Ishikawa (cell line): ENCODE measurements at regions not wholly inside any gene's neighbourhood (a gene's known extent, or its start where the extent isn't known, plus 50 kb on each side); places are given as distances from the start of the nearest gene placed in this dataset.

Experiments used
- CEBPB ChIP-seq: IDR thresholded peaks from 2 replicates; pipeline ENCODE4 v1.6.1; 2012
- CREB1 ChIP-seq: IDR thresholded peaks from 2 replicates; pipeline ENCODE4 v1.6.1; 2012; ENCODE audit warnings: low read depth
- EGR1 ChIP-seq: IDR thresholded peaks from 2 replicates; pipeline ENCODE4 v1.6.1; 2012
- EP300 ChIP-seq: IDR thresholded peaks from 2 replicates; pipeline ENCODE4 v1.6.1; 2012; ENCODE audit warnings: borderline replicate concordance
- FOXM1 ChIP-seq: IDR thresholded peaks from 2 replicates; pipeline ENCODE4 v1.6.1; 2012; ENCODE audit warnings: low read depth, borderline replicate concordance
- NFIC ChIP-seq: IDR thresholded peaks from 2 replicates; pipeline ENCODE4 v1.6.1; 2012
- RAD21 ChIP-seq: IDR thresholded peaks from 2 replicates; pipeline ENCODE4 v1.6.1; 2012; ENCODE audit warnings: low read depth
- TAF1 ChIP-seq: IDR thresholded peaks from 2 replicates; pipeline ENCODE4 v1.6.1; 2012; ENCODE audit warnings: low read depth, mild to moderate bottlenecking
- TCF12 ChIP-seq: IDR thresholded peaks from 2 replicates; pipeline ENCODE4 v1.6.1; 2012; ENCODE audit warnings: low read depth
- TEAD4 ChIP-seq: IDR thresholded peaks from 2 replicates; pipeline ENCODE4 v1.6.1; 2012
- YY1 ChIP-seq: IDR thresholded peaks from 2 replicates; pipeline ENCODE4 v1.6.1; 2012; ENCODE audit warnings: low read depth
- ZBTB7A ChIP-seq: IDR thresholded peaks from 2 replicates; pipeline ENCODE4 v1.6.1; 2012; ENCODE audit warnings: low read depth
- TF ChIP-seq, protein P1 (sequence below): IDR thresholded peaks from 2 replicates; pipeline ENCODE4 v1.6.1; 2012
- TF ChIP-seq, protein P2 (sequence below): IDR thresholded peaks from 2 replicates; pipeline ENCODE4 v1.6.1; 2012; ENCODE audit warnings: low read depth, mild to moderate bottlenecking
- TF ChIP-seq, protein P3 (sequence below): IDR thresholded peaks from 2 replicates; pipeline ENCODE4 v1.6.1; 2012

DNA sequence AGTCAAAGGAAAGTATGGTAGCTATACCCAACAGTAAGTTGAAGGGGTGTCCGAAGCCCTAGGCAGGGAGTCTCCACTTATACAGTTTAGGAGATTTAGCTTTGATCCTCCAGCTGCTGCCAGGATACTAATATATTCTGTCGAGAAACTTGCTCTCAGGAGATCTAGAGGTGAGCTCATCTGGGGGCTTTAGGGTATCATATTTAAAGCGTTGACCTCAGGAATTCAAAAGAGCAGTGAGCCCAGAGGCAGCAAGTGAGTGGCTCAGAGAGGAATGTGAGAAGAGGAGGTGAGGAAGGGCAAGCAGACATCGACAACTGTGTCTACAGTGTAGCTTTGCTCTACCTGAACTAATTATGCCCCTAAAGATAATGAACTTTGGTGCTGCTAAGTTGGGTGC, 245.1 kb upstream of the LRTM1 start:
- TF ChIP-seq TEAD4 (no peak), TCF12 (no peak), RAD21 (no peak), NFIC (no peak), YY1 (no peak), CEBPB (no peak), FOXM1 (no peak), CREB1 (no peak), ZBTB7A (no peak), TAF1 (no peak), EGR1 (no peak)
- TF ChIP-seq, protein P1, sequence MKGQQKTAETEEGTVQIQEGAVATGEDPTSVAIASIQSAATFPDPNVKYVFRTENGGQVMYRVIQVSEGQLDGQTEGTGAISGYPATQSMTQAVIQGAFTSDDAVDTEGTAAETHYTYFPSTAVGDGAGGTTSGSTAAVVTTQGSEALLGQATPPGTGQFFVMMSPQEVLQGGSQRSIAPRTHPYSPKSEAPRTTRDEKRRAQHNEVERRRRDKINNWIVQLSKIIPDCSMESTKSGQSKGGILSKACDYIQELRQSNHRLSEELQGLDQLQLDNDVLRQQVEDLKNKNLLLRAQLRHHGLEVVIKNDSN: no peak

DNA sequence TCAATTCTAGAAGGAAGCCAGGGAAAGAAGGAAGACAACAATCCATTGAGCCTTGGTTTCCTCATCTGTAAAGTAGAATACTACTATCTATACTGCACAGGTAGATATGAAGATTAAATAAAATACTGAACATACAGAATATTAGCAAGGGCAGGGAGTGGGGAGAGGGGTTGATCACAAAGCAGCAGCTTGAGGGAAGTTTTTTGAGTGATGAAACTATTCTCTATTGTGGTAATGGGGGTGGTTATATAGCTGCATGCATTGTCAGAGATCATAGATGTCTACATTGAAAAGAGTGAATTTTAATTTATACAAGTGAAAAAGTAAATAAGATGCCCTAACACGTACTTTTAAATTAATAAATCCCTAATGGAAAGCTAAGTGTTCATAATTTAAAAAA, 242.6 kb upstream of the LRTM1 start:
- TF ChIP-seq TAF1 (no peak), NFIC (no peak), YY1 (no peak)

DNA sequence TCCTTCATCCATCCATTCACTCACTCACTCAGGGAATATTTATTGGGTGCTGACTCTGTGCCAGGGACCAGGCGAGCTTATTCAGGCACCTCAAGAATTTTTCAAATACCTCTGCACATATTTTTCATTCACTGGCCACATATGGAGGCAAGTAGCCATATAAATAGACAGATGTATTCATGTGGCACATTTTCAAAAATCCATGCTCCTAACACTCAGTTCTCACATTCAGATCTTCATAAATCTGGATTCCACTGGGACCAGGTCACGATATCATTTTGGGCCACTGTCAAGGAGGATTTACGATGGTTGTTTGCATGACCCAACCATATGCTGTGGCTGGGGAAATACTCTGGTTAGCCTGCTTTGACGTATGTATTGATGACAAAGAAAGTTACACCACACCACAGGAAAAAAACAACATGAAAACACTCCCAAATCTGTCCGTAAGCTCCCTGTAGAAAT, 241.8 kb upstream of the LRTM1 start:
- TF ChIP-seq RAD21 (no peak), CEBPB (no peak), NFIC (no peak), FOXM1 (no peak), EGR1 (no peak), TAF1 (no peak), ZBTB7A (no peak), TEAD4 (no peak), TCF12 (no peak), YY1 (no peak), CREB1 (no peak), EP300 (no peak)
- TF ChIP-seq, protein P1: no peak
- TF ChIP-seq, protein P2, sequence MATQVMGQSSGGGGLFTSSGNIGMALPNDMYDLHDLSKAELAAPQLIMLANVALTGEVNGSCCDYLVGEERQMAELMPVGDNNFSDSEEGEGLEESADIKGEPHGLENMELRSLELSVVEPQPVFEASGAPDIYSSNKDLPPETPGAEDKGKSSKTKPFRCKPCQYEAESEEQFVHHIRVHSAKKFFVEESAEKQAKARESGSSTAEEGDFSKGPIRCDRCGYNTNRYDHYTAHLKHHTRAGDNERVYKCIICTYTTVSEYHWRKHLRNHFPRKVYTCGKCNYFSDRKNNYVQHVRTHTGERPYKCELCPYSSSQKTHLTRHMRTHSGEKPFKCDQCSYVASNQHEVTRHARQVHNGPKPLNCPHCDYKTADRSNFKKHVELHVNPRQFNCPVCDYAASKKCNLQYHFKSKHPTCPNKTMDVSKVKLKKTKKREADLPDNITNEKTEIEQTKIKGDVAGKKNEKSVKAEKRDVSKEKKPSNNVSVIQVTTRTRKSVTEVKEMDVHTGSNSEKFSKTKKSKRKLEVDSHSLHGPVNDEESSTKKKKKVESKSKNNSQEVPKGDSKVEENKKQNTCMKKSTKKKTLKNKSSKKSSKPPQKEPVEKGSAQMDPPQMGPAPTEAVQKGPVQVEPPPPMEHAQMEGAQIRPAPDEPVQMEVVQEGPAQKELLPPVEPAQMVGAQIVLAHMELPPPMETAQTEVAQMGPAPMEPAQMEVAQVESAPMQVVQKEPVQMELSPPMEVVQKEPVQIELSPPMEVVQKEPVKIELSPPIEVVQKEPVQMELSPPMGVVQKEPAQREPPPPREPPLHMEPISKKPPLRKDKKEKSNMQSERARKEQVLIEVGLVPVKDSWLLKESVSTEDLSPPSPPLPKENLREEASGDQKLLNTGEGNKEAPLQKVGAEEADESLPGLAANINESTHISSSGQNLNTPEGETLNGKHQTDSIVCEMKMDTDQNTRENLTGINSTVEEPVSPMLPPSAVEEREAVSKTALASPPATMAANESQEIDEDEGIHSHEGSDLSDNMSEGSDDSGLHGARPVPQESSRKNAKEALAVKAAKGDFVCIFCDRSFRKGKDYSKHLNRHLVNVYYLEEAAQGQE: no peak
- TF ChIP-seq, protein P3, sequence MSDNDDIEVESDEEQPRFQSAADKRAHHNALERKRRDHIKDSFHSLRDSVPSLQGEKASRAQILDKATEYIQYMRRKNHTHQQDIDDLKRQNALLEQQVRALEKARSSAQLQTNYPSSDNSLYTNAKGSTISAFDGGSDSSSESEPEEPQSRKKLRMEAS: no peak

DNA sequence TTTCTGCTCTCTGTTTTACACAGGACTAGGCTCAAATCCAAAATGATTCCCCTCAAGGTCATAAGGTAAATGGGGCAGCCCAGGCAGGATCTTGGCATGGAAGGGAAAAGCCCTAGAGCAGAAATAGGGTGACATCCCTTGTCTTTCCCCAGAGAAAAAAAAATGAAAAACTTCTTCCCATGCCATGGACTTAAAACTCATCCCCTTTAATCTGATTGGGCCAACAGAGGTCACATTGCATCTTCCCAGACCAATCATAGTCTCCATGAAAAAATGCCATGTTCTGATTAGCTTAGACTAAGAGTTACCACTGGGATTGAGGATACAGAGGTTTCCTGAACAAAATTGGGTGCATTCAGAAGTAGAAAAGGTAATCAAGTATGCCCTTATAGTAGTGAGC, 241.3 kb upstream of the LRTM1 start:
- no peak for TF ChIP-seq RAD21
- TF ChIP-seq EP300: no peak
- TF ChIP-seq, protein P1: no peak
- no peak for TF ChIP-seq EGR1
- no peak for TF ChIP-seq ZBTB7A
- TF ChIP-seq NFIC: no peak
- TF ChIP-seq YY1: no peak
- no peak for TF ChIP-seq TAF1
- TF ChIP-seq CEBPB: no peak
- TF ChIP-seq FOXM1: no peak
- TF ChIP-seq, protein P3: no peak
- no peak for TF ChIP-seq TEAD4
- TF ChIP-seq, protein P2: no peak
- TF ChIP-seq CREB1: no peak

DNA sequence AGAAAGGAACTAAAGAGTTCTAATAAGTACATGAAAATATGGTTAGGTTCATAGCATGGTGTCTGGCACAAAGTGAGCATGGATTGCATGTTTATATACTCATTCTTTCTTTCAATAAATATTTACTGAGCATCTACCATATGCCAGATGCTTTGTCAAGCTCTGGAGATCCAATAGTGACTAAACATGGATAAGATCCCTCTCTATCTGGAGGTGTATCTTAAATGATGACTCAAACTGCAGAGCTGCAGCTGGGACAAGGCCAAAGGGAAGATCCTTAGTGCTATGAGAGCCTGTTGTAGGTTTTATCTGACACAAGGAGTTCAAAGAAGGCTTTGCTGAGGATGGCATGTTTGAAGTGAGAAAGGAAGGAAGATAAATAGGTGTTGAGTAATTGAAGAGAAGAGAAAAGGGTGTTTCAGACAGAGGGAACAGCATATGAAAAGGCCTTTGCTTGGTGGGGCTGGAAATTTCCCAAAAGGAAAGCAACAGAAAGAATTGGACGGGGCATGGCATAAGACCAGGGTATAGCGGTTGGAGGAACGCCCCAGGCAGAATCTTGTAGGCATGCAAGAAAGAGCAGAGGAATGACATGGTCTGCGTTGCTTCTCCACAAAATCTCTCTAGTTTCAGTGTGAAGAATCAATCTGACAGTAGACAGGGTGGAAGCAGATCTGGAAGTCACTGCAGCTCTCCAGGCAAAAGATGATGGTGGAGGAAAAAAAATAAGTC, 239.9 kb upstream of the LRTM1 start:
- TF ChIP-seq RAD21 (no peak), TEAD4 (no peak)
